ENCODE measurements at regions not wholly inside any gene's neighbourhood (a gene's known extent, or its start where the extent isn't known, plus 50 kb on each side); places are given as distances from the start of the nearest gene placed in this dataset.

GRCh38 chr3:113111011-113111707, 100.2 kb upstream of the BOC start:
- Histone ChIP-seq H3K27ac (no peak overlapping the region), H3K4me3 (no peak overlapping the region), H3K27me3 (no peaks in the 10 kb centered on the region), H3K4me1 (peaks cover 0 to 11% (median 7%) of the 10 kb centered on the region in 4 donors), H3K9me3 (no peaks in the 10 kb centered on the region), H3K36me3 (no peaks in the 10 kb centered on the region)
- DNase-seq = no peak
- WGBS, 2 donors (ENCODE audit: low coverage in 1 of 2) = 41 to 58% methylated on average over 5 of the region's 5 CpGs
- in situ Hi-C loops (cut with MboI; ENCODE audit: low pct_ligation_motif_present in 1 of 4, low pct_unique_long_range_greater_than_20kb in 1 of 4, low sequenced_read_pairs in 3 of 4) (no loop called here), intact Hi-C loops (cut with DNase I; ENCODE audit: low total_unique reads) (no loop called here)
- TF ChIP-seq EP300 (IDR thresholded peaks at IDR 0.05; ENCODE audit: low read depth) (no peak), POLR2A (IDR thresholded peaks at IDR 0.05) (no peak), CTCF (IDR thresholded peaks at IDR 0.05) (no peak)

- TF ChIP-seq CTCF (IDR thresholded peaks at IDR 0.05) = no peak
- no peak for TF ChIP-seq EP300 (IDR thresholded peaks at IDR 0.05; ENCODE audit: low read depth)
- TF ChIP-seq POLR2AphosphoS5 (IDR thresholded peaks at IDR 0.05) = no peak
- TF ChIP-seq POLR2A (IDR thresholded peaks at IDR 0.05) = no peak
- no peak overlapping the region for H3K4me3 ChIP-seq
- H3K9me3 ChIP-seq = no peaks in the 10 kb centered on the region
- H3K36me3 ChIP-seq = no peaks in the 10 kb centered on the region
- no peak overlapping the region for H3K27ac ChIP-seq
- no peak for DNase-seq
- peaks cover 0 to 19% (median 7%) of the 10 kb centered on the region in 4 donors for H3K4me1 ChIP-seq
- intact Hi-C loops (cut with DNase I; ENCODE audit: low total_unique reads) (no loop called here), in situ Hi-C loops (cut with MboI; ENCODE audit: low pct_ligation_motif_present in 1 of 4, low pct_unique_long_range_greater_than_20kb in 1 of 4, low sequenced_read_pairs in 3 of 4) (no loop called here)
- H3K27me3 ChIP-seq = no peaks in the 10 kb centered on the region
These were observed 98.0 kb upstream of the BOC start for GRCh38 chr3:113113361-113113760.

GRCh38 chr3:113117511-113118234, 93.7 kb upstream of the BOC start:
- H3K4me3 ChIP-seq = no peak overlapping the region
- peak overlapping the region; percentile 30 to 75 (median 60) for H3K27ac ChIP-seq
- 60 to 62% methylated on average over 1 of the region's 1 CpG for WGBS, 2 donors (ENCODE audit: low coverage in 1 of 2)
- H3K4me1 ChIP-seq = peaks cover 0 to 10% (median 0%) of the 10 kb centered on the region in 4 donors
- no peaks in the 10 kb centered on the region for H3K36me3 ChIP-seq
- no peaks in the 10 kb centered on the region for H3K9me3 ChIP-seq
- DNase-seq = no peak
- intact Hi-C loops (cut with DNase I; ENCODE audit: low total_unique reads) = no loop called here
- no peaks in the 10 kb centered on the region for H3K27me3 ChIP-seq
- peak in 2 of 3 donors; percentile 28 to 33 for TF ChIP-seq POLR2AphosphoS5 (IDR thresholded peaks at IDR 0.05)
- TF ChIP-seq EP300 (IDR thresholded peaks at IDR 0.05; ENCODE audit: low read depth) = no peak
- in situ Hi-C loops (cut with MboI; ENCODE audit: low pct_ligation_motif_present in 1 of 4, low pct_unique_long_range_greater_than_20kb in 1 of 4, low sequenced_read_pairs in 3 of 4) = no loop called here

DNA sequence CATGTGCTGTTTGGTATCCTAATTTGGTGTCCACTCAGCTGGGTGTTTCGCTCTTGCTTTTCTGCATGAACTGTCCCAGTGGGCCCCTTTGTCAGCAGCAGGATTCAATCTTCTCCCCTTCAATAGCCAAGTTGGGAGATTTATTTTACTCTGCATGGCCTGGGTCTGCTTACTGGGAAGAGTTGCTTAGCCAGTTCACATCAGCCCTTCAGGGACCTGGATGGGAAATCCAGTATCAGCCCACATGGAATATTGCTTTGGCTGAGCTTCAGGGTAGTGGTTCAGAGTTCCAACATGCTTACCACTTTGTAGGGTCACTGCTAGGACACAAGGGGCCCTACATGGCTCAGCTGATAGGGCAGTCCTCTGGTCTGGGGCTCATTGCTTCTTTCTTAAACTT, 93.0 kb upstream of the BOC start:
- no peak for DNase-seq
- H3K4me3 ChIP-seq = no peak overlapping the region
- peak overlapping the region; percentile 30 to 75 (median 60) for H3K27ac ChIP-seq
- H3K36me3 ChIP-seq = no peaks in the 10 kb centered on the region
- TF ChIP-seq CTCF (IDR thresholded peaks at IDR 0.05) (no peak), POLR2A (IDR thresholded peaks at IDR 0.05) (no peak), EP300 (IDR thresholded peaks at IDR 0.05; ENCODE audit: low read depth) (no peak), POLR2AphosphoS5 (IDR thresholded peaks at IDR 0.05) (no peak)
- no peaks in the 10 kb centered on the region for H3K9me3 ChIP-seq
- peaks cover 0 to 10% (median 0%) of the 10 kb centered on the region in 4 donors for H3K4me1 ChIP-seq
- 100% methylated on average over 1 of the region's 1 CpG for WGBS, 2 donors (ENCODE audit: low coverage in 1 of 2)
- in situ Hi-C loops (cut with MboI; ENCODE audit: low pct_ligation_motif_present in 1 of 4, low pct_unique_long_range_greater_than_20kb in 1 of 4, low sequenced_read_pairs in 3 of 4) (no loop called here), intact Hi-C loops (cut with DNase I; ENCODE audit: low total_unique reads) (no loop called here)
- H3K27me3 ChIP-seq = no peaks in the 10 kb centered on the region

Measured in transverse colon (tissue), 4 donors.